Astrocyte (in vitro differentiated cells and primary cell): ENCODE measurements at regions not wholly inside any gene's neighbourhood (a gene's known extent, or its start where the extent isn't known, plus 50 kb on each side); places are given as distances from the start of the nearest gene placed in this dataset.

Experiments
- CTCF ChIP-seq: IDR thresholded peaks from 2 replicates; pipeline ENCODE4 v1.5.1; 2011; ENCODE audit warnings: low read depth, mild to moderate bottlenecking, inconsistent platforms, low read length, moderate library complexity; ENCODE audit not compliant: insufficient read depth
- EZH2 ChIP-seq: IDR thresholded peaks from 2 replicates; pipeline ENCODE4 v1.6.1; 2012; ENCODE audit warnings: mild to moderate bottlenecking, low read length, inconsistent platforms; ENCODE audit not compliant: insufficient read depth

- no peak for TF ChIP-seq CTCF
- no peak for TF ChIP-seq EZH2
These were observed 517.9 kb downstream of the MTRR start for GRCh38 chr5:8386719-8387288.
